Upper lobe of right lung (tissue), 1 donor: ENCODE measurements at regions not wholly inside any gene's neighbourhood (a gene's known extent, or its start where the extent isn't known, plus 50 kb on each side); places are given as distances from the start of the nearest gene placed in this dataset.

Experiments used
- ATAC-seq: fragments of 200-7000 bp; cut with Tn5 transposase; one replicate; pipeline ENCODE4 v1.9.1; 2020; ENCODE audit warnings: mild to moderate bottlenecking, moderate library complexity
- DNase-seq: peaks from one replicate; pipeline ENCODE4 v3.0.0-alpha.2; 2020
- H3K27ac ChIP-seq: fragments of 200-600 bp; one replicate; pipeline ENCODE4 v1.8.0; 2022
- H3K27me3 ChIP-seq: fragments of 200-600 bp; one replicate; pipeline ENCODE4 v1.8.0; 2022; ENCODE audit warnings: mild to moderate bottlenecking
- H3K36me3 ChIP-seq: fragments of 200-600 bp; one replicate; pipeline ENCODE4 v1.8.0; 2022
- H3K4me1 ChIP-seq: fragments of 200-600 bp; one replicate; pipeline ENCODE4 v1.8.0; 2022
- H3K4me3 ChIP-seq: fragments of 200-600 bp; one replicate; pipeline ENCODE4 v1.8.0; 2022; ENCODE audit warnings: mild to moderate bottlenecking
- H3K9me3 ChIP-seq: fragments of 200-600 bp; one replicate; pipeline ENCODE4 v1.8.0; 2022
- CTCF ChIP-seq: fragments of 200-600 bp; IDR thresholded peaks from one replicate; pipeline ENCODE4 v1.8.0; 2022; ENCODE audit warnings: antibody characterized with exemption
- intact Hi-C: fragments of 100-400 bp; cut with DNase I; formaldehyde crosslinking; loops from one replicate; pipeline ENCODE4 v1.11.0; 2022
- donor health status: DM: no; HTN: yes; CAD: no; lungs with severe emphysema.

GRCh38 chr12:90030726-90031125, 322.1 kb upstream of the ATP2B1 start:
- Histone ChIP-seq H3K36me3 (no peaks in the 10 kb centered on the region), H3K4me3 (no peak overlapping the region), H3K4me1 (no peaks in the 10 kb centered on the region), H3K27ac (no peak overlapping the region), H3K27me3 (no peaks in the 10 kb centered on the region), H3K9me3 (no peaks in the 10 kb centered on the region)
- ATAC-seq = no peak
- no peak for DNase-seq
- intact Hi-C loops = no loop called here
- no peak for TF ChIP-seq CTCF

GRCh38 chr12:90029317-90029716, 320.7 kb upstream of the ATP2B1 start:
- no peak for DNase-seq
- peaks cover 3% of the 10 kb centered on the region for H3K4me1 ChIP-seq
- no peak for ATAC-seq
- no peak overlapping the region for H3K4me3 ChIP-seq
- intact Hi-C loops = no loop called here
- no peak overlapping the region for H3K27ac ChIP-seq
- no peak for TF ChIP-seq CTCF
- no peaks in the 10 kb centered on the region for H3K9me3 ChIP-seq
- no peaks in the 10 kb centered on the region for H3K36me3 ChIP-seq
- no peaks in the 10 kb centered on the region for H3K27me3 ChIP-seq

DNA sequence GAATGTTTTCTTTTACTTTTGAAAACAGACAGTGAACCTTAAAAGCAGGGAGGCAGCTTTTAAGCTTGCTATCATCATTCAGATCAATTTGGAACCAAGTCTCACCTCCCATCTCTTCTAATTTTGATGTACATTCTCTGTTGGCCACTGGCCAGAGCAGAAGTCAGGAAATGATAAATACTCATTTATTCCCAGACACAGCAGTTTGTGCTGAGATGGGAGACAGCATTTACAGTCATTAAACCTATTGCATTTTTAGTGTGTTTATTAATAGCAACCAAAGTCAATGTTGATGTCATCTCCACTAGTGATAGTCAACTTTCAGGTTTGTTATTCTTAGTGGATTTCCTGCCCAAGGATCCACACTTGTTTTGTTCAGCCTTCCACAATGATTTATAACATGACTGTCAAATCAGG, 320.0 kb upstream of the ATP2B1 start:
- ATAC-seq (no peak), DNase-seq (no peak)
- no peaks in the 10 kb centered on the region for H3K36me3 ChIP-seq
- no peaks in the 10 kb centered on the region for H3K9me3 ChIP-seq
- no peaks in the 10 kb centered on the region for H3K27me3 ChIP-seq
- peaks cover 4% of the 10 kb centered on the region for H3K4me1 ChIP-seq
- H3K27ac ChIP-seq = no peak overlapping the region
- H3K4me3 ChIP-seq = no peak overlapping the region
- TF ChIP-seq CTCF = no peak
- intact Hi-C loops = no loop called here

- DNase-seq = no peak
- no peak for ATAC-seq
- Histone ChIP-seq H3K27ac (no peak overlapping the region), H3K4me1 (peaks cover 4% of the 10 kb centered on the region), H3K4me3 (no peak overlapping the region), H3K27me3 (no peaks in the 10 kb centered on the region), H3K9me3 (no peaks in the 10 kb centered on the region), H3K36me3 (no peaks in the 10 kb centered on the region)
- intact Hi-C loops = no loop called here
- no peak for TF ChIP-seq CTCF
Measured at GRCh38 chr12:90027889-90028634, 319.4 kb upstream of the ATP2B1 start.

DNA sequence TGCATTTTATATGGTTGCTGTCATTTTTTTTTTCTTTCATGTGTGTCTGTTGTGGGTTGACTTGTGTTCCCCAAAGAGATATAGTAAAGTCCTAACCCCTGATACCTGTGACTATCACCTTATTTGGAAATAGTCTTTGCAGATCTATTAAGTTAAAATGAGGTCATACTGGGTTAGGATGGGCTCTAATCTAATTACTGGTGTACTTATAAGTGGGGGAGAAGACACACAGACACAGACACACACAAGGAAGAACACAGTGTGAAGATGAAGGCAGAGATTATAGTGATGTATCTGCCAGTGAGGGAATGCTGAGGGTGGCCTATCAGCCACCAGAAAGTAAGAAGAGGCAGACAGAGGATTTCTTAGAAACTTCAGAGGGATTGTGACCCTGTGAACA, 318.4 kb upstream of the ATP2B1 start:
- ATAC-seq (no peak), DNase-seq (no peak)
- peaks cover 4% of the 10 kb centered on the region for H3K4me1 ChIP-seq
- H3K36me3 ChIP-seq = no peaks in the 10 kb centered on the region
- TF ChIP-seq CTCF = no peak
- no peaks in the 10 kb centered on the region for H3K27me3 ChIP-seq
- no peak overlapping the region for H3K27ac ChIP-seq
- no peak overlapping the region for H3K4me3 ChIP-seq
- intact Hi-C loops = no loop called here
- no peaks in the 10 kb centered on the region for H3K9me3 ChIP-seq

DNA sequence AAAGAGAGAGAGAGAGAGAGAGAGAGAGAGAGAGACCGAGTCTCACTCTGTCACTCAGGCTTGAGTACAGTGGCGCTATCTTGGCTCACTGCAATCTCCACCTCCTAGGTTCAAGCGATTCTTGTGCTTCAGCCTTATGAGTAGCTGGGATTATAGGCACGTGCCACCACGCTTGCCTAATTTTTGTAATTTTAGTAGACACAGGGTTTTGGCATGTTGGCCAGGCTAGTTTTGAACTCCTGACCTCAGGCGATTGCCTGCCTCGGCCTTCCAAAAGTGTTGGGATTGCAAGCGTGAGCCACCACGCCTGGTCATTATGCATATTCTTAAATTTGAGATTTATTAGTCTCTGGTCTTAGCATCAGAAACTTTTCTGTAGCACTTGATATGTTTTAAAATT, 317.9 kb upstream of the ATP2B1 start:
- Histone ChIP-seq H3K4me1 (peaks cover 4% of the 10 kb centered on the region), H3K4me3 (no peak overlapping the region), H3K9me3 (no peaks in the 10 kb centered on the region), H3K36me3 (no peaks in the 10 kb centered on the region), H3K27ac (no peak overlapping the region), H3K27me3 (no peaks in the 10 kb centered on the region)
- intact Hi-C loops = no loop called here
- TF ChIP-seq CTCF = no peak
- no peak for ATAC-seq
- DNase-seq = no peak
